ENCODE measurements at regions not wholly inside any gene's neighbourhood (a gene's known extent, or its start where the extent isn't known, plus 50 kb on each side); places are given as distances from the start of the nearest gene placed in this dataset.

DNA sequence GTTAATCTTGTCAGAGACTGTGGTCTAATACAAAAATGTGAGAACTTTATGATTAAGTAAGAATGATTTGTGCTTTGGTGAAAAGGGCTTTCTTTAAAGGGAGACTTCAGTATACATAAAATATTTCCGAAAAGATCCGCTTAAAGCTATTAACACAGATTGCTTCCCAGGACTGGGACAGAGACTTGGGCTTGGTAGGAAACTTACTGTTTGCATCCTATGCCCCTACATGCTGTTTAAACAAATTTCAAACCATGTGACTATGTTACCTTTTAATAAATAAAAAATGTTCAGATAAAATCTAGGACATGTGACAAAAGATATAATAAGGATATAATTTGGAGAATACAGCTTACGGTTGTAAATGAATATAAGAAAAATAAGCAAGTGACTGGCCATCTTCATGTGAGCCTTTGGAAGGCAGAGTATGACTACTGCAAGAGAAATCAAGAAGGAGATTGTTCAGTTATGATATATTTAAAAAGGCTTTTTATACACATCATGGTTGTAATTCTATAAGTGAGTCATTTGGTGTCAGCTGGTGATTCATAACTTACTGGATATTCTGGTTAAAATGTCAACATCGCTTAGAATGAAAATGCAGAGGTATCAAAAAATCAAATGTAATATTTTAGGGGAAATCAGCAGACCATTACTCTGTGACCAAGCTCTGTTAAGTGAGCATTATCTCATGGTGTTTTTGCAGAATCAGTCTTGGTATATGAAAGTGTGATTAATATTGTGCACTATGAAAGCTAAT, 234.7 kb upstream of the E2F7 start:
- H2BK120ac ChIP-seq (ENCODE audit: low read depth, low read length), result peak overlapping the region; percentile 74; the same call in 1 of the 2 replicates
- peak overlapping the region; percentile 78 for H3K4ac ChIP-seq (ENCODE audit: low read depth, low read length)
- no peaks in the 10 kb centered on the region for H3K36me3 ChIP-seq (ENCODE audit: control insufficient read depth, insufficient read depth, low read length)
- ChIA-PET POLR2A (ENCODE audit: unreplicated experiment) (no interaction called here), CTCF (no interaction called here)
- peak; percentile 90 for ATAC-seq (ENCODE audit: low read depth)
- H3K56ac ChIP-seq (ENCODE audit: extremely low read depth, insufficient read depth, low read length), result 0 out of 2 replicates have a peak overlapping the region, but pooled peaks have one; percentile 6
- peak overlapping the region; percentile 64; the same call in 1 of the 2 replicates for H3K4me2 ChIP-seq (ENCODE audit: low read depth, low read length)
- no peak overlapping the region for H2AK9ac ChIP-seq (replicated peaks; ENCODE audit: low read depth, low read length, poor library complexity)
- no CpG with 5 or more reads among the region's 4 CpGs for WGBS, 2 experiments (ENCODE audit: extremely low coverage in 2 of 2, insufficient read length in 1 of 2)
- no peak overlapping the region; the same call in 1 of the 2 replicates for H4K5ac ChIP-seq (ENCODE audit: low read depth, low read length)
- H3K18ac ChIP-seq (ENCODE audit: low read depth, low read length), result peak overlapping the region; percentile 57; the same call in 1 of the 2 replicates
- no TSS peak for BruUV-seq (replicated peaks)
- H2BK20ac ChIP-seq (ENCODE audit: low read depth, low read length), result 0 out of 2 replicates have a peak overlapping the region, but pooled peaks have one; percentile 57
- no peak overlapping the region for H2AFZ ChIP-seq (replicated peaks; ENCODE audit: low read length, poor library complexity)
- peaks cover 5% of the 10 kb centered on the region; the same call in 1 of the 2 replicates for H3K9me1 ChIP-seq (ENCODE audit: insufficient read depth, low read length)
- 0 out of 2 replicates have a peak overlapping the region, but pooled peaks have one; percentile 8 for H4K91ac ChIP-seq (ENCODE audit: insufficient read depth, low read depth, low read length)
- no peak overlapping the region for H2AK5ac ChIP-seq (ENCODE audit: low read depth, low read length)
- H2BK5ac ChIP-seq (ENCODE audit: low read depth, low read length, poor library complexity, severe bottlenecking), result peak overlapping the region; percentile 69
- no peak overlapping the region; the same call in 1 of the 2 replicates for H3K9ac ChIP-seq (ENCODE audit: low read depth, low read length)
- no peaks in the 10 kb centered on the region for H4K20me1 ChIP-seq (ENCODE audit: insufficient read depth, low read length)
- in situ Hi-C loops (cut with MboI; ENCODE audit: low sequenced_read_pairs), result no loop called here
- H3K4me1 ChIP-seq (ENCODE audit: control insufficient read depth, insufficient read depth, low read length), result peaks cover 7% of the 10 kb centered on the region
- H3K79me1 ChIP-seq (ENCODE audit: low read depth in 1 of 2, low read length in 2 of 2), result no peaks in the 10 kb centered on the region
- H3K4me3 ChIP-seq (ENCODE audit: insufficient read depth, low read depth, low read length), result no peak overlapping the region
- H3K9me3 ChIP-seq (ENCODE audit: control insufficient read depth, insufficient read depth, low read length), result no peaks in the 10 kb centered on the region
- H3K27me3 ChIP-seq (ENCODE audit: control insufficient read depth, insufficient read depth, low read length), result no peaks in the 10 kb centered on the region
- intact Hi-C loops (cut with micrococcal nuclease), result no loop called here
- no peak overlapping the region for H3K27ac ChIP-seq (ENCODE audit: insufficient read depth, low read length)
- DNase-seq, result peak; percentile 87
- peak overlapping the region; percentile 53; the same call in 1 of the 2 replicates for H3K23ac ChIP-seq (ENCODE audit: low read depth, low read length)
- 0 out of 3 replicates have a peak overlapping the region, but pooled peaks have one; percentile 42 for H2BK15ac ChIP-seq (ENCODE audit: low read depth, low read length)
- dilution Hi-C loops (cut with HindIII; ENCODE audit: low sequenced_read_pairs, unreplicated experiment), result no loop called here
- 0 out of 2 replicates have a peak overlapping the region, but pooled peaks have one; percentile 39 for H3K14ac ChIP-seq (replicated peaks; ENCODE audit: low read depth, low read length)
- H4K8ac ChIP-seq (ENCODE audit: low read depth in 2 of 2, low read length in 2 of 2), result peak overlapping the region in 1 of 2 experiments; percentile 15; a peak in 2 of 4 replicates
- TF ChIP-seq, protein P1, sequence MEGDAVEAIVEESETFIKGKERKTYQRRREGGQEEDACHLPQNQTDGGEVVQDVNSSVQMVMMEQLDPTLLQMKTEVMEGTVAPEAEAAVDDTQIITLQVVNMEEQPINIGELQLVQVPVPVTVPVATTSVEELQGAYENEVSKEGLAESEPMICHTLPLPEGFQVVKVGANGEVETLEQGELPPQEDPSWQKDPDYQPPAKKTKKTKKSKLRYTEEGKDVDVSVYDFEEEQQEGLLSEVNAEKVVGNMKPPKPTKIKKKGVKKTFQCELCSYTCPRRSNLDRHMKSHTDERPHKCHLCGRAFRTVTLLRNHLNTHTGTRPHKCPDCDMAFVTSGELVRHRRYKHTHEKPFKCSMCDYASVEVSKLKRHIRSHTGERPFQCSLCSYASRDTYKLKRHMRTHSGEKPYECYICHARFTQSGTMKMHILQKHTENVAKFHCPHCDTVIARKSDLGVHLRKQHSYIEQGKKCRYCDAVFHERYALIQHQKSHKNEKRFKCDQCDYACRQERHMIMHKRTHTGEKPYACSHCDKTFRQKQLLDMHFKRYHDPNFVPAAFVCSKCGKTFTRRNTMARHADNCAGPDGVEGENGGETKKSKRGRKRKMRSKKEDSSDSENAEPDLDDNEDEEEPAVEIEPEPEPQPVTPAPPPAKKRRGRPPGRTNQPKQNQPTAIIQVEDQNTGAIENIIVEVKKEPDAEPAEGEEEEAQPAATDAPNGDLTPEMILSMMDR (conservative IDR thresholded peaks at IDR 0.05; ENCODE audit: low read depth, low read length), result no peak
- TF ChIP-seq RCOR1 (IDR thresholded peaks at IDR 0.05; ENCODE audit: insufficient replicate concordance, low read length) (no peak), SMC3 (IDR thresholded peaks at IDR 0.05; ENCODE audit: low read depth, low read length) (no peak), RFX5 (IDR thresholded peaks at IDR 0.05; ENCODE audit: low read depth, low read length) (no peak), CHD1 (IDR thresholded peaks at IDR 0.05; ENCODE audit: low read depth, low read length) (no peak), POLR2A (IDR thresholded peaks at IDR 0.05; ENCODE audit: low read depth, low read length) (no peak), RAD21 (IDR thresholded peaks at IDR 0.05; ENCODE audit: low read length) (no peak), MAFK (IDR thresholded peaks at IDR 0.05; ENCODE audit: low read depth, low read length) (peak; percentile 40; the same call in 1 of the 2 replicates), NFE2L2 (IDR thresholded peaks at IDR 0.05; ENCODE audit: low read depth, low read length) (no peak), BHLHE40 (IDR thresholded peaks at IDR 0.05; ENCODE audit: low read depth, low read length) (peak; percentile 24; the same call in 1 of the 2 replicates), MAZ (IDR thresholded peaks at IDR 0.05; ENCODE audit: borderline replicate concordance, low read depth, low read length) (no peak), MXI1 (IDR thresholded peaks at IDR 0.05; ENCODE audit: borderline replicate concordance, low read depth, low read length) (no peak)
- TF ChIP-seq, protein P2, sequence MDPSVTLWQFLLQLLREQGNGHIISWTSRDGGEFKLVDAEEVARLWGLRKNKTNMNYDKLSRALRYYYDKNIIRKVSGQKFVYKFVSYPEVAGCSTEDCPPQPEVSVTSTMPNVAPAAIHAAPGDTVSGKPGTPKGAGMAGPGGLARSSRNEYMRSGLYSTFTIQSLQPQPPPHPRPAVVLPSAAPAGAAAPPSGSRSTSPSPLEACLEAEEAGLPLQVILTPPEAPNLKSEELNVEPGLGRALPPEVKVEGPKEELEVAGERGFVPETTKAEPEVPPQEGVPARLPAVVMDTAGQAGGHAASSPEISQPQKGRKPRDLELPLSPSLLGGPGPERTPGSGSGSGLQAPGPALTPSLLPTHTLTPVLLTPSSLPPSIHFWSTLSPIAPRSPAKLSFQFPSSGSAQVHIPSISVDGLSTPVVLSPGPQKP (IDR thresholded peaks at IDR 0.05; ENCODE audit: borderline replicate concordance, low read depth, low read length), result no peak
- TF ChIP-seq, protein P3, sequence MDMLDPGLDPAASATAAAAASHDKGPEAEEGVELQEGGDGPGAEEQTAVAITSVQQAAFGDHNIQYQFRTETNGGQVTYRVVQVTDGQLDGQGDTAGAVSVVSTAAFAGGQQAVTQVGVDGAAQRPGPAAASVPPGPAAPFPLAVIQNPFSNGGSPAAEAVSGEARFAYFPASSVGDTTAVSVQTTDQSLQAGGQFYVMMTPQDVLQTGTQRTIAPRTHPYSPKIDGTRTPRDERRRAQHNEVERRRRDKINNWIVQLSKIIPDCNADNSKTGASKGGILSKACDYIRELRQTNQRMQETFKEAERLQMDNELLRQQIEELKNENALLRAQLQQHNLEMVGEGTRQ (IDR thresholded peaks at IDR 0.05; ENCODE audit: low read depth, low read length), result no peak

Measured in IMR-90 (cell line).